ENCODE measurements at regions not wholly inside any gene's neighbourhood (a gene's known extent, or its start where the extent isn't known, plus 50 kb on each side); places are given as distances from the start of the nearest gene placed in this dataset.

GRCh38 chr1:34415140-34415539 lies 238.4 kb downstream of the C1orf94 start:
- TF ChIP-seq POLR2AphosphoS5 (IDR thresholded peaks at IDR 0.05; ENCODE audit: low read depth, low read length) (no peak), REST (IDR thresholded peaks at IDR 0.05; ENCODE audit: insufficient read depth in 1 of 2, low read depth in 2 of 2, low read length in 2 of 2) (no peak), FOXP2 (optimal IDR thresholded peaks at IDR 0.05; ENCODE audit: borderline replicate concordance, extremely low read depth, extremely low read length, insufficient read depth) (no peak), TAF1 (IDR thresholded peaks at IDR 0.05; ENCODE audit: borderline replicate concordance, insufficient read depth, low read length) (no peak), SIN3A (IDR thresholded peaks at IDR 0.05; ENCODE audit: borderline replicate concordance, insufficient read depth, low read length) (no peak)

- TF ChIP-seq SIN3A (IDR thresholded peaks at IDR 0.05; ENCODE audit: borderline replicate concordance, insufficient read depth, low read length) (no peak), TAF1 (IDR thresholded peaks at IDR 0.05; ENCODE audit: borderline replicate concordance, insufficient read depth, low read length) (no peak), POLR2AphosphoS5 (IDR thresholded peaks at IDR 0.05; ENCODE audit: low read depth, low read length) (no peak), FOXP2 (optimal IDR thresholded peaks at IDR 0.05; ENCODE audit: borderline replicate concordance, extremely low read depth, extremely low read length, insufficient read depth) (no peak), REST (IDR thresholded peaks at IDR 0.05; ENCODE audit: insufficient read depth in 1 of 2, low read depth in 2 of 2, low read length in 2 of 2) (no peak)
These were observed 241.5 kb downstream of the C1orf94 start for GRCh38 chr1:34418166-34418565.

- TF ChIP-seq TAF1 (IDR thresholded peaks at IDR 0.05; ENCODE audit: borderline replicate concordance, insufficient read depth, low read length) (no peak), POLR2AphosphoS5 (IDR thresholded peaks at IDR 0.05; ENCODE audit: low read depth, low read length) (no peak), REST (IDR thresholded peaks at IDR 0.05; ENCODE audit: insufficient read depth in 1 of 2, low read depth in 2 of 2, low read length in 2 of 2) (no peak), FOXP2 (optimal IDR thresholded peaks at IDR 0.05; ENCODE audit: borderline replicate concordance, extremely low read depth, extremely low read length, insufficient read depth) (no peak), SIN3A (IDR thresholded peaks at IDR 0.05; ENCODE audit: borderline replicate concordance, insufficient read depth, low read length) (no peak)
These were observed 243.0 kb downstream of the C1orf94 start for GRCh38 chr1:34419663-34420136.

- TF ChIP-seq REST (IDR thresholded peaks at IDR 0.05; ENCODE audit: insufficient read depth in 1 of 2, low read depth in 2 of 2, low read length in 2 of 2) (no peak), FOXP2 (optimal IDR thresholded peaks at IDR 0.05; ENCODE audit: borderline replicate concordance, extremely low read depth, extremely low read length, insufficient read depth) (no peak)
These were observed 248.3 kb downstream of the C1orf94 start for GRCh38 chr1:34425046-34425445.

GRCh38 chr1:34425785-34426184 lies 249.1 kb downstream of the C1orf94 start:
- no peak for TF ChIP-seq POLR2AphosphoS5 (IDR thresholded peaks at IDR 0.05; ENCODE audit: low read depth, low read length)
- no peak for TF ChIP-seq TAF1 (IDR thresholded peaks at IDR 0.05; ENCODE audit: borderline replicate concordance, insufficient read depth, low read length)
- TF ChIP-seq SIN3A (IDR thresholded peaks at IDR 0.05; ENCODE audit: borderline replicate concordance, insufficient read depth, low read length), result no peak
- TF ChIP-seq REST (IDR thresholded peaks at IDR 0.05; ENCODE audit: insufficient read depth in 1 of 2, low read depth in 2 of 2, low read length in 2 of 2), result no peak
- TF ChIP-seq FOXP2 (optimal IDR thresholded peaks at IDR 0.05; ENCODE audit: borderline replicate concordance, extremely low read depth, extremely low read length, insufficient read depth), result no peak

Measured in PFSK-1 (cell line).